ENCODE measurements at regions not wholly inside any gene's neighbourhood (a gene's known extent, or its start where the extent isn't known, plus 50 kb on each side); places are given as distances from the start of the nearest gene placed in this dataset.

GRCh38 chr2:2942225-2942624, 435.4 kb downstream of the EIPR1 start:
- ATAC-seq (no peak), DNase-seq (ENCODE audit: low spot score in 2 of 2) (no peak)
- H3K9me3 Mint-ChIP-seq: peaks cover 13 to 15% of the 10 kb centered on the region in 2 donors
- H3K27ac Mint-ChIP-seq: no peak overlapping the region
- peaks cover 0 to 10% of the 10 kb centered on the region in 2 donors for H3K36me3 Mint-ChIP-seq

DNA sequence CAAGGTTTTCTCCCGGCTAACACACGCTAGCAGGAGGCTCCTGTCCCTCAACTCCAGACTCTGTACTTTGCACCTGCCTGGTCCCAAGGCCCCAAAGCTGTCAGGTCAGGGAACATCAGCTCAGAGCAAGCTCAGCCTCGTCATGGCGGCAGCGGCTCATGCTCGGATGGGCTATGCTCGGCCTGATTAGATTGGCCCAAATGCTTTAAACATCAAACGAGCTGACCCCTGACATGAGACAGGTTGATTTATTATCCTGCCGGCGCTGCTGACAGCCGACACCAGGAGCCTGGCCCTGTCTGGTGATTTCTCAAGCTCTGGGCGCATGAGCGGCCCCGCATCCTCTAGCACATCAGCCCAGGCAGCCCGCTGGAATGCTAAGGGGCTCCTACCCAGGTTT, 436.4 kb downstream of the EIPR1 start:
- peaks cover 0 to 16% of the 10 kb centered on the region in 2 donors for H3K36me3 Mint-ChIP-seq
- H3K27ac Mint-ChIP-seq: no peak overlapping the region
- no peak for ATAC-seq
- no peak for DNase-seq (ENCODE audit: low spot score in 2 of 2)
- peaks cover 23 to 24% of the 10 kb centered on the region in 2 donors for H3K9me3 Mint-ChIP-seq

- H3K9me3 Mint-ChIP-seq: peaks cover 20 to 24% of the 10 kb centered on the region in 2 donors
- peaks cover 0 to 19% of the 10 kb centered on the region in 2 donors for H3K36me3 Mint-ChIP-seq
- DNase-seq (ENCODE audit: low spot score in 2 of 2) (no peak), ATAC-seq (no peak)
- H3K27ac Mint-ChIP-seq: no peak overlapping the region
Measured at GRCh38 chr2:2940702-2941101, 436.9 kb downstream of the EIPR1 start.

DNA sequence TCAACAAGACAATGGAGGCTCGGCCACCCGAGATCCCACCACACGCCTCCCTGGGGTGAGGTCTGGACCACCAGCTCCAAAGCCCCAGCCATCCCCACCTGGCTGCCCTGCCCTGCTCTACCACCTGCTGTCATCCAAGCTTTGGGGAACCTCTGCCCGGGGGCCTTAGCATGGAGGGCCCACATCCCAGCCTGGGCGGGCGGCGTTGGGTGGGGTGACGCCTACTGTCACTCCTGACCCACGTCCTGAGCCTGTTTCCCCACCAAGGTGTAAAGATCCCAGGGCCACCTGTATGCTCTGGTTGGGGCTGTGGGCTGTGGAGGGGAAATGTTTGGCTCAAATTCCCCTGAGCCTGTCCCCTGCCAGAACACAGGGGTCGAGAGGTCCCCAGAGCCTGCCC, 437.6 kb downstream of the EIPR1 start:
- DNase-seq (ENCODE audit: low spot score in 2 of 2): no peak

DNA sequence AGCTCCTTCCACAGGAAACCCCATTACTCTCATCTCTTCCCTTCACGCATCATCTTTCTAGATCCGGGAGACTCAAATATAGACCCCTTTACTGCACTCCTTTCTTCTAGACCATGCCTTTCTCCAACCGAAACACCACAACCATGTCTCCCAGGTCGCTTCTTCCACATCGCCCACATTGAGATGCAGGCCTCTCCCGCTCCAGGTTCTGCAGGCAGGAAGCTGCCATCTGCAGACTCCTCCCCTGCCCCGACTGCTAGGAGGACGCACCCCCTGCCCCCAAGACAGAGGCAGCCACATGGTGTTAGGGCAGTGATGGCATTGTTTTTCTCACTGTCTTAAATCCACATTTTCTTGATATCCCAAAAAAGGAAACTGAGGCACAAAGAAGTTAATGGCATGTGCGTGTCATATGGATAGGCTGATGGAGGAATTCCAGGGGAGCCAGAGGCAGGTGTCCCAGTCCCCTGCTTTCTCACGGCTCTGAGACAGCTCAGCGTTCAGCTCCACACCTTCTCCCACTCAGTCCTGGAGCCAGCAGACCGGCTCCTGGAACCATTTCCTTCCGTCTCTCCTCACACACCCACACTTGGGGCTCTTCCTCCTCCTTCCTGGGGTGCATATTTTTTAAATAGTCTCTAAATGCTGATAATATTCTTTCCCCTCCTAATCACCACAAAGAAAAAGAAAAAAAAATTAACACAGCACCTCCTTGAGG, 438.4 kb downstream of the EIPR1 start:
- no peak for ATAC-seq
- DNase-seq (ENCODE audit: low spot score in 2 of 2): no peak
- Mint-ChIP-seq H3K9me3 (peaks cover 16 to 19% of the 10 kb centered on the region in 2 donors), H3K36me3 (peaks cover 0 to 16% of the 10 kb centered on the region in 2 donors), H3K27ac (no peak overlapping the region)

More for the DNA sequence above, 437.6 kb downstream of the EIPR1 start:
- Mint-ChIP-seq H3K36me3 (peaks cover 0 to 19% of the 10 kb centered on the region in 2 donors), H3K9me3 (peaks cover 20% of the 10 kb centered on the region in 2 donors), H3K27ac (no peak overlapping the region)
- ATAC-seq: no peak

DNA sequence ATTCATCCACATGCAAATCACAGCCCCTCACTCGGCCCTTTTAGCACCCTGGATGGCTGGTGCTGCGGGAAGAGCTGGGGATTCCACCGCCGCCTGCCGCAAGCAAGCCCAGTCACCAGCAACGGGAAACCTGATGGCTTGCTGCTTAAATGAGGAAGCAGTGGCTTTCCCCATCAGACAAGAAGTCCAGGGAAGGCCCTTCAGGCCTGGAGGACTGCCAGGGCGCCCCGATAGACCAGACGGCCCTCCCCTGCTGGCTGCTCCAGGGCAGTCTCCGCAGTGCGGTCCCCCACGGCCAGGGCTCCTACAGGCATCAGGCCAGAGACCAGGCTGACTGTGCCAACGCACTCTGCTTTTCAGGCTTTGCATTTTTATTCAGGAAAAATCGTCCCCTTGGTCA, 439.1 kb downstream of the EIPR1 start:
- DNase-seq (ENCODE audit: low spot score in 2 of 2) (no peak), ATAC-seq (no peak)
- H3K36me3 Mint-ChIP-seq: peaks cover 0 to 16% of the 10 kb centered on the region in 2 donors
- H3K9me3 Mint-ChIP-seq: peaks cover 10 to 14% of the 10 kb centered on the region in 2 donors
- no peak overlapping the region for H3K27ac Mint-ChIP-seq

DNA sequence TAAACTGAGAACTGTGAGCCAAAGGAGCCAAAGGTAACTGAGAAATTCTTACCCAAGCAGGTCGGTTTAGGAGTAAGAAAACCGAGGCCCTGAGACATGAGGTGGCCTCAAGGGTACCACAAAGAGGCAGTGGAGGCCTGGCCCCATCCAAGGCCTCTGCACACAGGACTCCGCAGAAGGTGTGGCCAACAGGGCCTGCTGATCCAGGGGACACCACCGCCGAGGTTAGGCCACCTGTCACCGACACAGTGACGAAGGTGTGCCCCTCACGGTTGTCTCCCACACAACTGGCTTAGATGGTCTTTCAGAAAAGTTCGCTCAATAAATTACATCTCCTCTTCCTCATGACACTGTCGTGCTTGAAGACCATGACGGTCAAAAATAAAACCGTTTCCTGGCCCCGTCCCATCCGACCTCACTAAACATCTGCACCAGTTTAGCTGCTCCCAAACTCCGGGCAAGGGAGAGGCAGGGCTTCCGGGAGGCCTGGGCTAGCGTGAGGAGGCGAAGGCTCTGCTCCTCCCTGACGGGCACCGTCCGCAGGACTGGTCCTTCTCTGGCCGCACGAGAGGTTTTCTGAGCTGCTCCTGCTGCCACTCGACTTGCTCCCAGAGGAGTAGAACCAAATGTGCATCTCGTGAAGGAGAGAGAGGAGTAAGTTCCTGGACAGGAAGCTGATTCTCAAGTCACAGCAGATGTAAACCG, 442.0 kb downstream of the EIPR1 start:
- Mint-ChIP-seq H3K9me3 (peaks cover 10 to 16% of the 10 kb centered on the region in 2 donors), H3K27ac (no peak overlapping the region), H3K36me3 (peaks cover 0 to 18% of the 10 kb centered on the region in 2 donors)
- ATAC-seq (no peak), DNase-seq (ENCODE audit: low spot score in 2 of 2) (no peak)

GRCh38 chr2:2933426-2933825, 444.2 kb downstream of the EIPR1 start:
- DNase-seq (ENCODE audit: low spot score in 2 of 2) (no peak), ATAC-seq (no peak)
- peaks cover 21 to 28% of the 10 kb centered on the region in 2 donors for H3K9me3 Mint-ChIP-seq
- H3K27ac Mint-ChIP-seq: no peak overlapping the region
- peaks cover 0 to 30% of the 10 kb centered on the region in 2 donors for H3K36me3 Mint-ChIP-seq

- Mint-ChIP-seq H3K27ac (no peak overlapping the region), H3K9me3 (peaks cover 21 to 28% of the 10 kb centered on the region in 2 donors), H3K36me3 (peaks cover 0 to 30% of the 10 kb centered on the region in 2 donors)
- no peak for DNase-seq (ENCODE audit: low spot score in 2 of 2)
- ATAC-seq: no peak
Measured at GRCh38 chr2:2932692-2933305, 444.8 kb downstream of the EIPR1 start.

DNA sequence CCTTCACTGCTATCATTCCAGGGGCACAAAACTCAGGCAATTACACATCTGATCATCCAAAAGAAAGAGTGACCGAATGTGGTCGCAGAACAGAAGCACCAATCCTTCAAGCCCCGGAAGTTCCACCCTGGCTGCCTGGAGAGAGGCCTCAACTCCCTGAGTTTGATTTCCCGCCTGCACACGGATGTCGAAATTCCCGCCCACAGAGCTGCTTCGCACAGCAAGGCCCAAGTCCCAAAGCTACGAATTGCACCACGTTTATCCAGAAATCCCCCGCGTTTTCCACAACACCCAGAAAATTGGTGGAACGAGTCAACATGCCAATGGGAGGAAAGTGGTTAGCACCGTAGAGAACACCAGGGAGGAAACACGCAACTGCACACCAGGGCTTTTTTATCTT, 445.4 kb downstream of the EIPR1 start:
- DNase-seq (ENCODE audit: low spot score in 2 of 2) (no peak), ATAC-seq (no peak)
- peaks cover 0 to 27% of the 10 kb centered on the region in 2 donors for H3K36me3 Mint-ChIP-seq
- peaks cover 20 to 24% of the 10 kb centered on the region in 2 donors for H3K9me3 Mint-ChIP-seq
- H3K27ac Mint-ChIP-seq: no peak overlapping the region

- peaks cover 13 to 17% of the 10 kb centered on the region in 2 donors for H3K9me3 Mint-ChIP-seq
- peaks cover 0 to 22% of the 10 kb centered on the region in 2 donors for H3K36me3 Mint-ChIP-seq
- ATAC-seq (no peak), DNase-seq (ENCODE audit: low spot score in 2 of 2) (no peak)
- H3K27ac Mint-ChIP-seq: no peak overlapping the region
Measured at GRCh38 chr2:2931318-2932075, 446.1 kb downstream of the EIPR1 start.

DNA sequence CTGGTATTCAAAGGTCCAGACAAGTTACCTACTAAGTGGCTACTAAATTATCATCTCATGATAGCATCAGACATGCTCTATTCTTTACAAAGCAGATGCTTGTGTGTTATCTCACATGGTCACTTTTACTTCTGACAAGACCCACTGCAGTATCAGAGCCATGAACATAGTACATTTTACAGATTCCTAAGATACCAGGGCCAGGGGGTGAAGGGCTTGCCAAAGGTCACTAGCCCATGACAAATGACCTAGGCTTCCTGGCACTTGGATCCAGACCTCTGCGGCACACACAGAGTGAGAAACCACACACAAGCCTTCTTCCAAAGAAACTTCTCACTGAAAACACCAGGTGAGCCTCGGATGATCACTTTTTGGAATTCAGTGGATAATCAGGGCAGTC, 446.8 kb downstream of the EIPR1 start:
- H3K27ac Mint-ChIP-seq: no peak overlapping the region
- peaks cover 11 to 14% of the 10 kb centered on the region in 2 donors for H3K9me3 Mint-ChIP-seq
- H3K36me3 Mint-ChIP-seq: peaks cover 0 to 20% of the 10 kb centered on the region in 2 donors
- DNase-seq (ENCODE audit: low spot score in 2 of 2): no peak
- no peak for ATAC-seq

GRCh38 chr2:2926858-2927175, 450.8 kb downstream of the EIPR1 start:
- Mint-ChIP-seq H3K27ac (no peak overlapping the region), H3K36me3 (peaks cover 0 to 14% of the 10 kb centered on the region in 2 donors), H3K9me3 (peaks cover 11 to 14% of the 10 kb centered on the region in 2 donors)
- ATAC-seq: peak in 1 of 2 donors; percentile 20
- no peak for DNase-seq (ENCODE audit: low spot score in 2 of 2)

DNA sequence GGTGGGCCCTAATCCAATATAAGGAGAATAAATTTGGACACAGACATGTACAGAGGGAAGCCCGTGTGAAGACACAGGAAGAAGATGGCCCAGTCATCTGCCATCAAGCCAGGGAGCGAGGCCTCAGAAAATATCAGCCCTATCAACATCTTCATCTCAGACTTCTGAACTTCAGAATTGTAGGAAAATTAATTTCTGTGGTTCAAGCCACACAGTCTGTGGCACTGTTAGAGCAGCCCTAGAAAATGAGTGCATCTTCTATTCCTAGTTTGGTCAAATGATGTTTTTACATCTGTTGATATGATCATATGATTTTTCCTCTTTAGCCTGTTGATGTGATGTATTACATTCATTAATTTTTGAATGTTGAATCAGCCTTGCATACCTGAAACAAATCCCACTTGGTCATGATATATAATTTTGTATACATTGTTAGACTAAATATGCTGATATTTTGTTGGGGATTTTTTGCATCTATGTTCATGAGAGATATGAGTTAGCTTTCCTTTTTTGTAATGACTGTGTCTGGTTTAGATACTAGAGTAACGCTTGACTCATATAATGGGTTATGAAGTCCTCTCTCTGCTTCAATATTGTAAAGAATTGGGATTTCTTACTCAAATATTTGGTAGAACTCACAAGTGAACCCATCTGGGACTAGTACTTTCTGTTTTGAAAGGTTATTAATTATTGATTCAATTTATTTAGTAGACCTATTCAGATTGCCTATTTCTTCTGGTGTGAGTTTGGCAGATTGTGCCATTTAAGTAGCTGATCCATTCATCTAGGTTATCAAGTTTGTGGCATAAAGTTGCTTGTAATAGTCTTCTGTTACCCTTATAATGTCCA, 451.4 kb downstream of the EIPR1 start:
- peaks cover 11 to 14% of the 10 kb centered on the region in 2 donors for H3K9me3 Mint-ChIP-seq
- H3K36me3 Mint-ChIP-seq: peaks cover 0 to 14% of the 10 kb centered on the region in 2 donors
- ATAC-seq: peak in 1 of 2 donors; percentile 94
- DNase-seq (ENCODE audit: low spot score in 2 of 2): no peak
- H3K27ac Mint-ChIP-seq: no peak overlapping the region

GRCh38 chr2:2922156-2922555, 455.5 kb downstream of the EIPR1 start:
- Mint-ChIP-seq H3K9me3 (no peaks in the 10 kb centered on the region), H3K36me3 (no peaks in the 10 kb centered on the region), H3K27ac (no peak overlapping the region)
- ATAC-seq: no peak
- no peak for DNase-seq (ENCODE audit: low spot score in 2 of 2)
